Lung microvascular endothelial cell (primary cell): ENCODE measurements at regions not wholly inside any gene's neighbourhood (a gene's known extent, or its start where the extent isn't known, plus 50 kb on each side); places are given as distances from the start of the nearest gene placed in this dataset.
A peak's percentile ranks its signal among the peaks of the same experiment; 100 is the strongest.

Source experiments
- DNase-seq, 2 donors: peaks; one replicate each; pipeline versions ENCODE4 v3.0.0 to v3.0.0-alpha.2; 2010; ENCODE audit warnings: low read depth in 2 of 2

- no peak for DNase-seq
Measured at GRCh38 chr6:14063756-14064155, 53.8 kb upstream of the CD83 start.

- DNase-seq = no peak
Measured at GRCh38 chr6:14065350-14065749, 52.2 kb upstream of the CD83 start.

- peak; percentile 67 to 71 for DNase-seq
Measured at GRCh38 chr6:14066782-14067406, 50.7 kb upstream of the CD83 start.

- no peak for DNase-seq
Measured at GRCh38 chr6:14067656-14068055, 49.9 kb upstream of the CD83 start.
